ENCODE measurements at regions not wholly inside any gene's neighbourhood (a gene's known extent, or its start where the extent isn't known, plus 50 kb on each side); places are given as distances from the start of the nearest gene placed in this dataset.

GRCh38 chr2:15811367-15811766 lies 129.0 kb upstream of the MYCN start:
- TF ChIP-seq GATA3 (IDR thresholded peaks at IDR 0.05; ENCODE audit: borderline replicate concordance) (no peak), POLR2A (IDR thresholded peaks at IDR 0.05; ENCODE audit: low read length) (no peak), SREBF2 (IDR thresholded peaks at IDR 0.05) (no peak), RAD21 (conservative IDR thresholded peaks at IDR 0.05 in 1 of 2, IDR thresholded peaks at IDR 0.05 in 1 of 2) (no peak), CTCF (IDR thresholded peaks at IDR 0.05) (no peak), NPAS2 (CRISPR knock-in tag; IDR thresholded peaks at IDR 0.05; ENCODE audit: borderline replicate concordance) (no peak), PHF8 (IDR thresholded peaks at IDR 0.05; ENCODE audit: borderline replicate concordance, low read depth) (no peak), JUNB (IDR thresholded peaks at IDR 0.05) (no peak), SMC3 (IDR thresholded peaks at IDR 0.05) (no peak), RFX5 (IDR thresholded peaks at IDR 0.05) (no peak), REST (IDR thresholded peaks at IDR 0.05) (no peak), BHLHE40 (IDR thresholded peaks at IDR 0.05; ENCODE audit: low read depth, low read length) (no peak)

Measured in A549 (cell line).